Progenitor cell of endocrine pancreas (in vitro differentiated cells): ENCODE measurements at regions not wholly inside any gene's neighbourhood (a gene's known extent, or its start where the extent isn't known, plus 50 kb on each side); places are given as distances from the start of the nearest gene placed in this dataset.

Source experiments
- DNase-seq: peaks from one replicate; pipeline ENCODE4 v3.0.0; 2021; ENCODE audit warnings: low spot score; ENCODE audit not compliant: unreplicated experiment
- H3K27ac Mint-ChIP-seq: 2 replicates; pipeline ENCODE4 v1.8.0; 2021; ENCODE audit warnings: mild to moderate bottlenecking, moderate library complexity, mixed read lengths
- H3K27me3 Mint-ChIP-seq: 2 replicates; pipeline ENCODE4 v1.8.0; 2021; ENCODE audit warnings: mixed read lengths
- H3K36me3 Mint-ChIP-seq: 2 replicates; pipeline ENCODE4 v1.8.0; 2022; ENCODE audit warnings: mixed read lengths; ENCODE audit not compliant: insufficient read depth
- H3K4me1 Mint-ChIP-seq: 2 replicates; pipeline ENCODE4 v1.8.0; 2021; ENCODE audit warnings: low read depth, mixed read lengths
- H3K4me3 Mint-ChIP-seq: 2 replicates; pipeline ENCODE4 v1.8.0; 2021; ENCODE audit warnings: low read depth, mild to moderate bottlenecking, moderate library complexity, mixed read lengths
- H3K9me3 Mint-ChIP-seq: 2 replicates; pipeline ENCODE4 v1.8.0; 2021; ENCODE audit warnings: low read depth, mixed read lengths
- CTCF ChIP-seq: fragments of 200-600 bp; sonication (generic); IDR thresholded peaks from one replicate; pipeline ENCODE4 v1.5.0; 2021; ENCODE audit warnings: antibody characterized with exemption, mild to moderate bottlenecking; ENCODE audit not compliant: unreplicated experiment

- Mint-ChIP-seq H3K4me1 (no peaks in the 10 kb centered on the region), H3K4me3 (no peak overlapping the region), H3K27ac (no peak overlapping the region), H3K36me3 (no peaks in the 10 kb centered on the region), H3K9me3 (no peaks in the 10 kb centered on the region), H3K27me3 (no peaks in the 10 kb centered on the region)
- no peak for TF ChIP-seq CTCF
- DNase-seq = no peak
These were observed 242.2 kb upstream of the PCDH18 start for GRCh38 chr4:137774501-137774900.

- Mint-ChIP-seq H3K27me3 (no peaks in the 10 kb centered on the region), H3K9me3 (no peaks in the 10 kb centered on the region), H3K4me1 (no peaks in the 10 kb centered on the region), H3K36me3 (no peaks in the 10 kb centered on the region), H3K4me3 (no peak overlapping the region), H3K27ac (no peak overlapping the region)
- no peak for DNase-seq
- TF ChIP-seq CTCF = no peak
These were observed 236.6 kb upstream of the PCDH18 start for GRCh38 chr4:137768881-137769280.

- DNase-seq = no peak
- Mint-ChIP-seq H3K9me3 (no peaks in the 10 kb centered on the region), H3K4me3 (no peak overlapping the region), H3K4me1 (no peaks in the 10 kb centered on the region), H3K27me3 (no peaks in the 10 kb centered on the region), H3K27ac (no peak overlapping the region), H3K36me3 (no peaks in the 10 kb centered on the region)
- no peak for TF ChIP-seq CTCF
These were observed 235.9 kb upstream of the PCDH18 start for GRCh38 chr4:137768196-137768595.

- H3K27ac Mint-ChIP-seq = no peak overlapping the region
- H3K36me3 Mint-ChIP-seq = no peaks in the 10 kb centered on the region
- no peaks in the 10 kb centered on the region for H3K27me3 Mint-ChIP-seq
- no peaks in the 10 kb centered on the region for H3K4me1 Mint-ChIP-seq
- TF ChIP-seq CTCF = no peak
- no peak overlapping the region for H3K4me3 Mint-ChIP-seq
- H3K9me3 Mint-ChIP-seq = no peaks in the 10 kb centered on the region
- no peak for DNase-seq
These were observed 230.3 kb upstream of the PCDH18 start for GRCh38 chr4:137762591-137762990.

- H3K4me3 Mint-ChIP-seq = no peak overlapping the region
These were observed 222.6 kb upstream of the PCDH18 start for GRCh38 chr4:137754652-137755471.

More at GRCh38 chr4:137754652-137755471, 222.6 kb upstream of the PCDH18 start:
- H3K4me1 Mint-ChIP-seq = no peaks in the 10 kb centered on the region
- no peaks in the 10 kb centered on the region for H3K27me3 Mint-ChIP-seq
- TF ChIP-seq CTCF = no peak
- DNase-seq = no peak
- no peaks in the 10 kb centered on the region for H3K36me3 Mint-ChIP-seq
- H3K9me3 Mint-ChIP-seq = no peaks in the 10 kb centered on the region
- H3K27ac Mint-ChIP-seq = no peak overlapping the region
